Liver (tissue), 3 donors: ENCODE measurements at regions not wholly inside any gene's neighbourhood (a gene's known extent, or its start where the extent isn't known, plus 50 kb on each side); places are given as distances from the start of the nearest gene placed in this dataset.

Source experiments
- ATF3 ChIP-seq: IDR thresholded peaks from 2 replicates; pipeline ENCODE4 v1.6.1; 2016; ENCODE audit warnings: antibody characterized with exemption
- GABPA ChIP-seq, 2 donors: IDR thresholded peaks in 1 of 2; conservative IDR thresholded peaks in 1 of 2; 2 replicates each; pipeline ENCODE4 v1.6.1; 2016; ENCODE audit warnings: antibody characterized with exemption in 2 of 2, mild to moderate bottlenecking in 1 of 2, moderate library complexity in 1 of 2
- HNF4A ChIP-seq, 2 donors: conservative IDR thresholded peaks; 2 replicates each; pipeline ENCODE4 v1.6.1; 2016; ENCODE audit warnings: antibody characterized with exemption in 2 of 2, mild to moderate bottlenecking in 2 of 2
- HNF4G ChIP-seq: IDR thresholded peaks from 2 replicates; pipeline ENCODE4 v1.6.1; 2016; ENCODE audit warnings: antibody characterized with exemption
- JUND ChIP-seq, 2 donors: IDR thresholded peaks; 2 replicates each; pipeline ENCODE4 v1.6.1; 2016; ENCODE audit warnings: antibody characterized with exemption in 2 of 2
- MAX ChIP-seq: IDR thresholded peaks from 2 replicates; pipeline ENCODE4 v1.6.1; 2016; ENCODE audit warnings: antibody characterized with exemption
- RAD21 ChIP-seq, 2 donors: IDR thresholded peaks; 2 replicates each; pipeline ENCODE4 v1.6.1; 2016; ENCODE audit warnings: antibody characterized with exemption in 2 of 2, mild to moderate bottlenecking in 2 of 2
- RXRA ChIP-seq, 2 donors: IDR thresholded peaks; 2 replicates each; pipeline ENCODE4 v1.6.1; 2017 to 2018; ENCODE audit warnings: antibody characterized with exemption in 2 of 2, mild to moderate bottlenecking in 1 of 2
- SP1 ChIP-seq: IDR thresholded peaks from 2 replicates; pipeline ENCODE4 v1.6.1; 2018; ENCODE audit warnings: antibody characterized with exemption, mild to moderate bottlenecking
- TAF1 ChIP-seq: conservative IDR thresholded peaks from 2 replicates; pipeline ENCODE4 v1.6.1; 2016; ENCODE audit warnings: antibody characterized with exemption, mild to moderate bottlenecking
- YY1 ChIP-seq: IDR thresholded peaks from 2 replicates; pipeline ENCODE4 v1.6.1; 2016; ENCODE audit warnings: antibody characterized with exemption, mild to moderate bottlenecking
- TF ChIP-seq, protein P1 (sequence below): fragments of 150-350 bp; IDR thresholded peaks from 2 replicates; pipeline ENCODE4 v1.5.1; 2017; ENCODE audit warnings: improper control_type of control experiment, low read depth, low read length; ENCODE audit not compliant: missing input control
- TF ChIP-seq, protein P2 (sequence below): IDR thresholded peaks from 2 replicates; pipeline ENCODE4 v1.6.1; 2016; ENCODE audit warnings: antibody characterized with exemption
- TF ChIP-seq, protein P3 (sequence below): IDR thresholded peaks from 2 replicates; pipeline ENCODE4 v1.6.1; 2016; ENCODE audit warnings: antibody characterized with exemption, mild to moderate bottlenecking
- donor health status: healthy.
- donor health status: healthy.

DNA sequence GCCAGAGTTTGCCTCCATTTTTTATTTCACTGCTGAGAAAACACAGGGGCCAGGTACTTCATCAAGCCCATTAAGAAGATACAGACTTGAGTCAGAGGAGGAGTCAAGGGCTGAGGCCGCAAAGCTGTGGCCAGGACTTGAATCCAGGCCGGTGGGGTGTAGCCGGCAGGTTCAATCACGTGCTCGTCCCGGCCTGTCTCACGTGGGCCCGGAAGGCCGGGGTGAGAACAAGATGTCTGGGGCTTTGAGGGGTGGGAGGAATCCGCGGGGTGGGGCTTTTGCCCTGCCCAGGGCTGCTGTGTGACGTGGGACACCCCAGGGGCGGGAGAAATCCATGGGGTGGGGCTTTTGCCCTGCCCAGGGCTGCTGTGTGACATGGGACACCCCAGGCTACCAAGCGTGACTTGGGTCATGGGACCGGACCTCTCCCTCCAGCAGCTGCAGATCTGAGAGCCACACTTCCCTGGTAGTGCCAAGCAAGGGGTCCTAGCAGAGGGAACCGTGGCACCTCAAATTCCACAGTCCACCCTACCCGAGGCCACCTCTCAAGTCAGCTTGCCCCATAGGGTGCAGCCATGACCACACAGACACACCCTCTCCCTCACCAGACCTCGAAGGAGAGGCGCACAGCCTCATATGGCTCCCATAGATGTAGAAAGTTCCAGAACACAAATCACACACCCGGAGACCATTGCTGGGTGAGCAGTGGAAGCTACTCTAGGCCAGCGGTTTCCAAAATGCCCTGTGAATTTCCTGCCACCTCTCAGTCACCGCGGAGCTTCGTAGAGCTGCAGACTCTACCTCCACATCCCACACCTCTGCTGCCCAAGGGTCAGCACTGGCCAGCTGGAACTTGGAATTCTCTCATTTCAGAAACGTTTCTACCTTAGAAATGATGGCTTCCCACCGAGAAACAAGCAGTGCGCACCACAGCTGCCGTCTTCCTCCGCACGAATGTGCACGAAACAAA lies 156.1 kb downstream of the DLL1 start:
- TF ChIP-seq, protein P1, sequence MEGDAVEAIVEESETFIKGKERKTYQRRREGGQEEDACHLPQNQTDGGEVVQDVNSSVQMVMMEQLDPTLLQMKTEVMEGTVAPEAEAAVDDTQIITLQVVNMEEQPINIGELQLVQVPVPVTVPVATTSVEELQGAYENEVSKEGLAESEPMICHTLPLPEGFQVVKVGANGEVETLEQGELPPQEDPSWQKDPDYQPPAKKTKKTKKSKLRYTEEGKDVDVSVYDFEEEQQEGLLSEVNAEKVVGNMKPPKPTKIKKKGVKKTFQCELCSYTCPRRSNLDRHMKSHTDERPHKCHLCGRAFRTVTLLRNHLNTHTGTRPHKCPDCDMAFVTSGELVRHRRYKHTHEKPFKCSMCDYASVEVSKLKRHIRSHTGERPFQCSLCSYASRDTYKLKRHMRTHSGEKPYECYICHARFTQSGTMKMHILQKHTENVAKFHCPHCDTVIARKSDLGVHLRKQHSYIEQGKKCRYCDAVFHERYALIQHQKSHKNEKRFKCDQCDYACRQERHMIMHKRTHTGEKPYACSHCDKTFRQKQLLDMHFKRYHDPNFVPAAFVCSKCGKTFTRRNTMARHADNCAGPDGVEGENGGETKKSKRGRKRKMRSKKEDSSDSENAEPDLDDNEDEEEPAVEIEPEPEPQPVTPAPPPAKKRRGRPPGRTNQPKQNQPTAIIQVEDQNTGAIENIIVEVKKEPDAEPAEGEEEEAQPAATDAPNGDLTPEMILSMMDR: no peak
- TF ChIP-seq GABPA (IDR thresholded peaks at IDR 0.05 in 1 of 2, conservative IDR thresholded peaks at IDR 0.05 in 1 of 2): no peak
- TF ChIP-seq, protein P2, sequence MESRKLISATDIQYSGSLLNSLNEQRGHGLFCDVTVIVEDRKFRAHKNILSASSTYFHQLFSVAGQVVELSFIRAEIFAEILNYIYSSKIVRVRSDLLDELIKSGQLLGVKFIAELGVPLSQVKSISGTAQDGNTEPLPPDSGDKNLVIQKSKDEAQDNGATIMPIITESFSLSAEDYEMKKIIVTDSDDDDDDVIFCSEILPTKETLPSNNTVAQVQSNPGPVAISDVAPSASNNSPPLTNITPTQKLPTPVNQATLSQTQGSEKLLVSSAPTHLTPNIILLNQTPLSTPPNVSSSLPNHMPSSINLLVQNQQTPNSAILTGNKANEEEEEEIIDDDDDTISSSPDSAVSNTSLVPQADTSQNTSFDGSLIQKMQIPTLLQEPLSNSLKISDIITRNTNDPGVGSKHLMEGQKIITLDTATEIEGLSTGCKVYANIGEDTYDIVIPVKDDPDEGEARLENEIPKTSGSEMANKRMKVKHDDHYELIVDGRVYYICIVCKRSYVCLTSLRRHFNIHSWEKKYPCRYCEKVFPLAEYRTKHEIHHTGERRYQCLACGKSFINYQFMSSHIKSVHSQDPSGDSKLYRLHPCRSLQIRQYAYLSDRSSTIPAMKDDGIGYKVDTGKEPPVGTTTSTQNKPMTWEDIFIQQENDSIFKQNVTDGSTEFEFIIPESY: no peak
- TF ChIP-seq SP1: no peak
- no peak for TF ChIP-seq RAD21 (IDR thresholded peaks at IDR 0.05)
- no peak for TF ChIP-seq YY1
- TF ChIP-seq JUND (IDR thresholded peaks at IDR 0.05): no peak
- TF ChIP-seq, protein P3, sequence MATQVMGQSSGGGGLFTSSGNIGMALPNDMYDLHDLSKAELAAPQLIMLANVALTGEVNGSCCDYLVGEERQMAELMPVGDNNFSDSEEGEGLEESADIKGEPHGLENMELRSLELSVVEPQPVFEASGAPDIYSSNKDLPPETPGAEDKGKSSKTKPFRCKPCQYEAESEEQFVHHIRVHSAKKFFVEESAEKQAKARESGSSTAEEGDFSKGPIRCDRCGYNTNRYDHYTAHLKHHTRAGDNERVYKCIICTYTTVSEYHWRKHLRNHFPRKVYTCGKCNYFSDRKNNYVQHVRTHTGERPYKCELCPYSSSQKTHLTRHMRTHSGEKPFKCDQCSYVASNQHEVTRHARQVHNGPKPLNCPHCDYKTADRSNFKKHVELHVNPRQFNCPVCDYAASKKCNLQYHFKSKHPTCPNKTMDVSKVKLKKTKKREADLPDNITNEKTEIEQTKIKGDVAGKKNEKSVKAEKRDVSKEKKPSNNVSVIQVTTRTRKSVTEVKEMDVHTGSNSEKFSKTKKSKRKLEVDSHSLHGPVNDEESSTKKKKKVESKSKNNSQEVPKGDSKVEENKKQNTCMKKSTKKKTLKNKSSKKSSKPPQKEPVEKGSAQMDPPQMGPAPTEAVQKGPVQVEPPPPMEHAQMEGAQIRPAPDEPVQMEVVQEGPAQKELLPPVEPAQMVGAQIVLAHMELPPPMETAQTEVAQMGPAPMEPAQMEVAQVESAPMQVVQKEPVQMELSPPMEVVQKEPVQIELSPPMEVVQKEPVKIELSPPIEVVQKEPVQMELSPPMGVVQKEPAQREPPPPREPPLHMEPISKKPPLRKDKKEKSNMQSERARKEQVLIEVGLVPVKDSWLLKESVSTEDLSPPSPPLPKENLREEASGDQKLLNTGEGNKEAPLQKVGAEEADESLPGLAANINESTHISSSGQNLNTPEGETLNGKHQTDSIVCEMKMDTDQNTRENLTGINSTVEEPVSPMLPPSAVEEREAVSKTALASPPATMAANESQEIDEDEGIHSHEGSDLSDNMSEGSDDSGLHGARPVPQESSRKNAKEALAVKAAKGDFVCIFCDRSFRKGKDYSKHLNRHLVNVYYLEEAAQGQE: no peak
- TF ChIP-seq RXRA (IDR thresholded peaks at IDR 0.05): no peak
- TF ChIP-seq MAX: no peak
- no peak for TF ChIP-seq TAF1
- TF ChIP-seq HNF4G: no peak
- no peak for TF ChIP-seq ATF3
- no peak for TF ChIP-seq HNF4A (conservative IDR thresholded peaks at IDR 0.05)
